ENCODE measurements at regions not wholly inside any gene's neighbourhood (a gene's known extent, or its start where the extent isn't known, plus 50 kb on each side); places are given as distances from the start of the nearest gene placed in this dataset.

- no peak for TF ChIP-seq CTCF (IDR thresholded peaks at IDR 0.05; ENCODE audit: insufficient read depth, low read length, missing control alignments)
- DNase-seq (ENCODE audit: low read depth, low spot score) = no peak
- ChIA-PET POLR2A (interaction anchor here (0.8 to 2.0 kb wide), 5 partner anchors 15 to 332 kb away, joined by 4 to 9 read pairs (median 4); partner anchors contain the start of gene KLF6), CTCF (interaction anchor here (0.7 to 1.9 kb wide), 6 partner anchors 13 to 325 kb away, joined by 3 to 4 read pairs (median 4); no protein-coding TSS in a partner anchor)
- no peak overlapping the region for H3K4me3 ChIP-seq (ENCODE audit: low read depth, low read length)
These were observed 280.2 kb upstream of the PITRM1 start for GRCh38 chr10:3452683-3453361.

- CTCF ChIA-PET = interaction anchor here (0.7 to 1.3 kb wide), 5 partner anchors 13 to 326 kb away, joined by 3 to 4 read pairs (median 3); no protein-coding TSS in a partner anchor
- DNase-seq (ENCODE audit: low read depth, low spot score) = peak; percentile 86
- POLR2A ChIA-PET = interaction anchor here (0.8 to 2.0 kb wide), 5 partner anchors 16 to 333 kb away, joined by 4 to 9 read pairs (median 4); partner anchors contain the start of gene KLF6
- H3K4me3 ChIP-seq (ENCODE audit: low read depth, low read length) = peak overlapping the region; percentile 6; the same call in 1 of the 2 replicates
- TF ChIP-seq CTCF (IDR thresholded peaks at IDR 0.05; ENCODE audit: insufficient read depth, low read length, missing control alignments) = peak; percentile 48
These were observed 279.6 kb upstream of the PITRM1 start for GRCh38 chr10:3452173-3452626.

GRCh38 chr10:3451516-3452172 lies 279.1 kb upstream of the PITRM1 start:
- POLR2A ChIA-PET = interaction anchor here (0.8 to 2.0 kb wide), 5 partner anchors 16 to 333 kb away, joined by 4 to 9 read pairs (median 4); partner anchors contain the start of gene KLF6
- DNase-seq (ENCODE audit: low read depth, low spot score) = no peak
- no peak for TF ChIP-seq CTCF (IDR thresholded peaks at IDR 0.05; ENCODE audit: insufficient read depth, low read length, missing control alignments)
- no peak overlapping the region; the same call in 1 of the 2 replicates for H3K4me3 ChIP-seq (ENCODE audit: low read depth, low read length)
- CTCF ChIA-PET = interaction anchor here (0.7 to 1.5 kb wide), 3 partner anchors 14 to 326 kb away, joined by 3 to 4 read pairs (median 3); no protein-coding TSS in a partner anchor

GRCh38 chr10:3446221-3446620 lies 273.6 kb upstream of the PITRM1 start:
- ChIA-PET POLR2A (no interaction called here), CTCF (no interaction called here)
- no peak for TF ChIP-seq CTCF (IDR thresholded peaks at IDR 0.05; ENCODE audit: insufficient read depth, low read length, missing control alignments)
- H3K4me3 ChIP-seq (ENCODE audit: low read depth, low read length) = no peak overlapping the region
- DNase-seq (ENCODE audit: low read depth, low spot score) = no peak

GRCh38 chr10:3445648-3446047 lies 273.1 kb upstream of the PITRM1 start:
- TF ChIP-seq CTCF (IDR thresholded peaks at IDR 0.05; ENCODE audit: insufficient read depth, low read length, missing control alignments) = no peak
- ChIA-PET POLR2A (no interaction called here), CTCF (no interaction called here)
- no peak for DNase-seq (ENCODE audit: low read depth, low spot score)
- H3K4me3 ChIP-seq (ENCODE audit: low read depth, low read length) = no peak overlapping the region

- TF ChIP-seq CTCF (IDR thresholded peaks at IDR 0.05; ENCODE audit: insufficient read depth, low read length, missing control alignments) = no peak
- no peak overlapping the region for H3K4me3 ChIP-seq (ENCODE audit: low read depth, low read length)
- DNase-seq (ENCODE audit: low read depth, low spot score) = no peak
- ChIA-PET POLR2A (no interaction called here), CTCF (interaction anchor here (1.2 kb wide), 1 partner anchor 13 kb away, joined by 3 read pairs; no protein-coding TSS in a partner anchor)
These were observed 269.9 kb upstream of the PITRM1 start for GRCh38 chr10:3442451-3442990.

Measured in AG04449 (cell line).